Coronary artery (tissue), 2 donors: ENCODE measurements at regions not wholly inside any gene's neighbourhood (a gene's known extent, or its start where the extent isn't known, plus 50 kb on each side); places are given as distances from the start of the nearest gene placed in this dataset.

Experiments used
- DNase-seq: peaks from one replicate; pipeline ENCODE4 v3.0.0-alpha.2; 2017; ENCODE audit warnings: low spot score
- H3K27ac ChIP-seq, 2 donors: fragments of 200-600 bp; sonication (generic); one replicate each; pipeline ENCODE4 v1.5.1; 2016 to 2019
- H3K4me3 ChIP-seq: fragments of 200-600 bp; sonication (generic); 2 replicates; pipeline ENCODE4 v1.5.1; 2016; ENCODE audit warnings: mild to moderate bottlenecking, moderate library complexity
- TF ChIP-seq, protein P1 (sequence below): fragments of 200-600 bp; sonication (generic); IDR thresholded peaks from one replicate; pipeline ENCODE4 v1.5.1; 2019; ENCODE audit warnings: antibody characterized with exemption

DNA sequence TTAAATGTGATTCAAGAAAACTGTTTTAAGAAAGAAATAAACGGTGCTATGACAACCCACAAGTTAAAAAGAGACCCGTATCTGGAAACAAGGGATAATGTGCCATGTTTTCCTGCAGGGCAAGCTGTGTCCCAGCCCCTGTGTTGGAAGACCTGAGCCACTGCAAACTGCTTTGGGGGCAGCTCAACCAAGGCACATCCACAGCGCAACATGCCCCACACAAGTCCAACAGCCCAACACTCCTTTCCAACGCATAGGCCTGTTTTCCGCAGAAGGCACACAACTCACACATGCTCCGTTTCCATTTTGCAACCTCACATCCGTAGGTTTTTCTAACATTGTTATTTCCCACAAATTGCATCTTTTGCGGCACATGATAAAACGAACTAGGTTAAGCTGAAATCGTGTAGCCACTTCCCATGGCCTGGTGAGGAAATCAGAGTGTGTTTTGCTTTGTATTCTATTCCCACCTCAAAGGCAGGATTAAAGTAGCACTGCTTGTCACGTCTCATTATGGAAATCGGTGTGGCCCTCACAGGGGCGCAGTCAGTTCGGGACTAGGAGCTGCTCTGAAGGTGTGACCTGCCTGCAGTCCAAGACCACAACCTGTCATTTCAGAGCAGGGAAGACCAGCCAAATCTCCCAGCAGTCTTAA, 50.5 kb upstream of the ZNF516 start:
- TF ChIP-seq, protein P1, sequence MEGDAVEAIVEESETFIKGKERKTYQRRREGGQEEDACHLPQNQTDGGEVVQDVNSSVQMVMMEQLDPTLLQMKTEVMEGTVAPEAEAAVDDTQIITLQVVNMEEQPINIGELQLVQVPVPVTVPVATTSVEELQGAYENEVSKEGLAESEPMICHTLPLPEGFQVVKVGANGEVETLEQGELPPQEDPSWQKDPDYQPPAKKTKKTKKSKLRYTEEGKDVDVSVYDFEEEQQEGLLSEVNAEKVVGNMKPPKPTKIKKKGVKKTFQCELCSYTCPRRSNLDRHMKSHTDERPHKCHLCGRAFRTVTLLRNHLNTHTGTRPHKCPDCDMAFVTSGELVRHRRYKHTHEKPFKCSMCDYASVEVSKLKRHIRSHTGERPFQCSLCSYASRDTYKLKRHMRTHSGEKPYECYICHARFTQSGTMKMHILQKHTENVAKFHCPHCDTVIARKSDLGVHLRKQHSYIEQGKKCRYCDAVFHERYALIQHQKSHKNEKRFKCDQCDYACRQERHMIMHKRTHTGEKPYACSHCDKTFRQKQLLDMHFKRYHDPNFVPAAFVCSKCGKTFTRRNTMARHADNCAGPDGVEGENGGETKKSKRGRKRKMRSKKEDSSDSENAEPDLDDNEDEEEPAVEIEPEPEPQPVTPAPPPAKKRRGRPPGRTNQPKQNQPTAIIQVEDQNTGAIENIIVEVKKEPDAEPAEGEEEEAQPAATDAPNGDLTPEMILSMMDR = no peak
- no peak for DNase-seq
- no peak overlapping the region for H3K4me3 ChIP-seq
- no peak overlapping the region for H3K27ac ChIP-seq

- no peak for DNase-seq
- TF ChIP-seq, protein P1 = no peak
- Histone ChIP-seq H3K27ac (no peak overlapping the region), H3K4me3 (no peak overlapping the region)
These were observed 49.7 kb upstream of the ZNF516 start for GRCh38 chr18:76544511-76545345.
